NCI-H2171 treated with DMSO at 0.1 percent for 48 hours (cell line): ENCODE measurements at regions not wholly inside any gene's neighbourhood (a gene's known extent, or its start where the extent isn't known, plus 50 kb on each side); places are given as distances from the start of the nearest gene placed in this dataset.

ENCODE experiments used
- DNase-seq: peaks from one replicate; lab custom pipeline; 2025; lab: John Stamatoyannopoulos, UW

DNA sequence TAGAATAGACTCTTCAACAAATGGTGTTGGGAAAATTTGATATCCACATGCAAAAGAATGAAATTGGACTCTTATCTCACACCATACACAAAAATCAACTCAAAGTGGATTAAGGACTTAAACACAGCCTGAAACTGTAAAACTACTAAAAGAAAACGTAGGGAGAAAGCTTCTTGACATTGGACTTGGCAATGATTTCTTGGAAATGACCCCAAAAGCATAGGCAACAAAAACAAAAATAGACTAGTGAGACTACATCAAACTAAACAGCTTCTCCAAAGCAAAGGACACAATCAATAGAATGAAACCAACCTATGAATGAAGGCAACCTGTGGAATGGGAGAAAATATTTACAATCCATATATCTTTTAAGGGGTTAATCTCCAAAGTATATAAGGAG, 94.7 kb upstream of the INTU start:
- DNase-seq: no peak

DNA sequence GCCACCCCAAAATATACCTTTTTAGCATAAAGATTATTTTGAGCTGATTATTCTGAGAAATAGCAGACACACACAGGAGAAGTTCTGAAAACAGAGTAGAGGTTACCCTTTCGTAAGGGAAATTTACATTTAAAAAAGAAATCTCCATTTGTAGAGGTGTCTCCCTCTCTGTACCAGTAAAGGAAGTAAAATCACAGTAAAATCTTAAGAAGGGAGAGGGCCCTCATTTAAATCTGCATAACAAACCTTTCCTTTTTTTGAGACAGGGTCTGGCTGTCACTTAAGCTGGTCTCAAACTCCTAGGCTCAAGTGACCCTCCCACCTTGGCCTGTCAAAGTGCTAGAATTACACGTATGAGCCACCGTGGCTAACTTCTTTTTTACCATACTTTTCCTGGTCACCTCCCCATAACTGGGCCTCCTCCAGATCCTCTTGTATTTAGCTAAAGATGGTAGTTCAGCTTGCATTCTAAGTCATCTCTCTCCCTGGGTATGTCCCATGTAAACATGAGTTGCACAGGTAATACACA, 92.2 kb upstream of the INTU start:
- DNase-seq: no peak

DNA sequence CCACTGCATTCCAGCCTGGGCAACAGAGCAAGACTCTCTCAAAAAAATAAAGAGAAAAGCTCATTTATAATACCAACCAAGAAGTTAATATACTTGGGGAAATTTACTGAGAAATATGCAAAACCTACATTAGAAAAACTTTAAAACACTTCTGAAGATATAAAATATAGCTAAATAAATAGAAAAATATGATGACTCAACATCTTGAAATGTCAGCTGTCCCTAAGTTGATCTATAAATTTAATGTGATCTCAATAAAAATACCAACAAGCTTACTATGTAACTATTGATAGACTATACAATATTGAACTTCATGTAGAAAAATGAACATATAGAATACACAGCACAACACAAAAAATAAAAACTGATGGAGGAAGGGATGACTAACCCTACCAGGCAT, 87.5 kb upstream of the INTU start:
- no peak for DNase-seq

DNA sequence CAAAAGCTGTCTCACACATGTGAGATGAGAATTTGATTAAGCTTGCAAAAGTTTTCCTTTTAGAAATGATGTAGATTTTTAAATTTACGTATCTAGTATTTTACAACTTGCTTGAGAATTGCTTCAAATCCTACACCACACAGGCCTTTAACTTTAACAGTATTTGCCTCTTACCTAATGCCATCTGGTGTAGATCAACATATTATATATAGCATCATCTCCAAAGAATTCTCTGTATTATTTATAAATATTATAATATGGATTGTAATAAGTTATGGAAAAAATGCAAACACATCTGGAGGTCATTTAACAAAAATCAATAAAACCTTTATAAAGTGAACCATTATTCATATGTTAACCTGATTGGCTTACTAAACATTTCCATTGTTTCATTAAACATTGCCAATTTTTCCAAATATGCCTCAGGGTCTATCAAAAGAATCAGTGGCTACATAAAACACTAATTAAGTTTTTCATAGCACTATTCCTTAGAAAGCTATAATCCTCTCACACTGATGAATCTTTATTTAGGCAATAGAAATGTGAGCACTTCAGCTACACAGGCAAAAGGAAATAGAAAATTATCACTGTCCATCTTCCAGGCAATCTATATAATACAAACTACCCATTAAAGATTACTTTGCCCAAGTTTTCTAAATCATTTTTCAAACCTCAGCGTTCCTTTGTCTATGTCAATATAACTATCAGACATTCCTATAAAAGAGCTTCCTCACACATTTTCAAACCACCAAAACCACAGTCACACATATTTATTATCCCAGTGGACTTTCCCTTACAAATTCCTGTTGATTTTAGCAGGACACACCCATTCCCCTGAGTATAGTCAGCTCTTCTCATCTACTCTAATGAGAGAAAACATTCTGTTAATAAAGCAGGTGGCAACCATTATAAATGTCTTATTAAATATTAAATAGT, 83.5 kb upstream of the INTU start:
- no peak for DNase-seq

DNA sequence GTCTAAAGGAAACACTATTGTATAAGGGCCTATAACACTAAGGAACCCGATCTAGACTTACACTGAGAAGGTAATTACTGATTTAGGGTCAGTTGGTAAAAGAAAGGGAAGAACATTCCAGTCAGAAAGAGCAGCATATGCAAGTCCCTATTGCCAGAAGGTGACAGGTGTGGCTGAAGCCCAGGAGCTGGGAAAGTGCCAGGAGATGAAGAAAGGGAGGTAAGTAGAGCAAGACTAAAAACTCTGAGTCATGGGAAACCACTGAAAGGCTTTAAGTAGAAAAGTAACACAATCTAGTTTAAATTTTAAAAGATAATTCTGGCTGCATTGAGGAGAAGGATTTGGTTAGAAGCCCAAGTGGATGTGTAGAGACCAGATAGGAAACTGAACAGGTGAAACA, 77.7 kb upstream of the INTU start:
- peak; percentile 59 for DNase-seq

DNA sequence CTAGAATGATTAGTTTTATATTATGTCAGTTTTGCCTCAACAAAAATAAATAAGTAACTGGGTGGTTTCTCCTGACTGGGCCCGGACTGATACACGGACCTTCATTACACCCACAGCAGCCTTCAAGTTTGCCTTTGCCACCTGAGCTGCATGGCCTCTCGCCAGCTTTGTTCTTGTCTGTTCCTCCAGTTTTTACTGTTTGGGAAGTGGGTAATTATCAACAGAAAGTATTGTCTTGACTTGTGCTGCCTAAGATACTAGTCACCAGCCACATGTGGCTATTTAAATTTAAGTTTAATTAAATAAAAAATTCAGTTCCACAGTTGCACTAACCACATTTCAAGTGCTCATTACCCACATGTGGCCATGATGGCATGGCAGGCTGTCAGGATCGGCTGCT, 74.7 kb upstream of the INTU start:
- DNase-seq: no peak

DNA sequence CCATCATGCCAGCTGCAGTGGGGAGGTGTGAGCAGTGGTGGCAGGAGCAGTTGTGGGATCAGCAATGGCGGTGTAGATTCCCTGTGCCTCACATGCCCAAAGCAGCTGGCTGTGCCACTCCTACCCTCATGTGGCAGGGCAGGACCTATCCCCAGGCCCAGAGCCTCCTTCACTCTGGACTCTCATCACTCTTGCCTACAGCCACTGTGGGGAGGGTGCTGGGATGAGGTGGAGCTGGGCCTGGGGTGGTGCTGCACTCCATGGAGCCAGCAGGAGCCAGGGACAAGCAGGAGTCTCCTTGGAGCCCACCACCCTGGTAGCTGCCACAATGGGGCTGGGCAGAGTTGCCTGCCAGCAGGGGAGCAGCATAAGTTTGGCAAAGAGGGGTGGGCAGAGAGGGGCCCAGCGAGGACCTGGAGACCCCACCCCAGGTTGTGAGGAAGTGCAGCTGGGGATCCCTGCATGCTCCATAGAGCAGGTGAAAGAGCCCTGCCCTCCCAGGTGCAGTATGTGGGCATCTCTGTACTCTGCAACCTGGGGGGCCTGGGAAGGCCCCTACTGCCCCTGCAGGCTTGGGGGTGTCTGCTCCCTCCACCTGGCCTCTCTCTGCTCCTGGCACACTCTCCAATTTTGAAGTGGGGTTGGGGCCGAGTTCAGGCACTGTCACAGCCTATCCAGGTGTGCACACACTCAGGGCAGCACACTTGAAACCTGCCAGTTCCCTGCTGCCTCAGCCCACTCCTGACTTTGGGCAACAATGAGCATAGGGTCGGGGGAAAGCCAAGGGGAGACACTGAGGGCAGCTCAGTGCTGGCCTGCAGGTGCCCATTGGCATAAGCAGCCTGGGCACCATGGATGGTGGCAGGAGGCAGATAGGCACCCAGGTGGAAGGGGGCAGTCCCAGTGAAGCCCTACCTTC, 74.0 kb upstream of the INTU start:
- no peak for DNase-seq

DNA sequence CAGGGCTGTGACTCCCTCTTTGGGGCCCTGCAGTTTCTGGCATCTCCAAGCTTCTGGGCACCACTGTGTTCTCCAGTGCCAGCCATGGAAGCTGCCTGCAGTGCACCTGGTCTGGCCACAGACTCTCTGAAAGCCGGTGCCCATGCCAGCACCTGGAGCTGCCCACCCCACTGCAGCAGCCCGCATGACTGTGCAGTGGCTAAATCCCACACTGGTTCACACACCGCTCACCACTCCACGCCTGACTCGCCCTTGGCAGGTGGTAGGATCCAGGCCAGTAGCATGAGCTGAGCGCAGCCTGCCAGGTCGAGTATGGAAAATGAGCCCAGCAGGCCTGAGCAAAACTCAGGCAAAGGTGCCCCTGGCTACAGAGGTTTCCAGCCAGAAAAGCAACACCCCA, 72.8 kb upstream of the INTU start:
- DNase-seq: no peak

DNA sequence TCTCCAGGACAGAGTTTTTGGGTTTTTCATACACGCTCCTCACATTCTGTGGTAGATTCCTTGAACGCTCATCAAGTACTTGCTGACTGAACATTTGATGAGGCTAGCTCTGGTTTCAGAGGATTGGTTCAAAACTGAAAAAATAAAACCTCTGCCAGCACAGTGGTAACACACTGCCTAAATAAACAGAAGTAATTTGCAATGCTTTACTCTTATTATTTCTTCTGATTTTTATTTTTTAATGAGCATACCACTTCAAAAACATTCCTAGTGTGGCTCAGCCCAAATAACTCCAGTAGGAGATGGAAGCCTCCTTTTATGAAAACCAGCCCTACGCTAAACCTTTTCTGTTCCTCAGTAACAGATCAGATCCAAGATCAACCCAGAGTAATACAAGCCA, 72.0 kb upstream of the INTU start:
- no peak for DNase-seq

DNA sequence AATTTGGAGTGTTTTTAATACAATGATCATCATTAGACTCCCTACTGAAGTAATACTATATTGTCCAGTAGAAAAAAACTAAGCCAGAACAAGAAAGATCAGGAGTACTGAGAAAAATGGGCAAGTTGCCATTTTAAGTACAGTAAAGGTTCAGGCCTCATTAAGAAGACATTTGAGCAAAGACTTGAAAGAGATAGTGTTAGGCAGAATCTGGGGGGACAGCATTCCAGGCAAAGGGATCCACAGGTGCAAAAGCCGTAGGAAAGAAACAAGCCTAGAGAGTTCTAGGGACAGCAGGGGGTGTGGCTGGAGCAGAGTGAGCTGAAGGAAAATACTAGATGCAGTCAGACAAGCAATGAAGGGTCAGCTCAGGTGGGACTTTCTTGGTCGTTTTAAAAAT, 58.1 kb upstream of the INTU start:
- DNase-seq: no peak

DNA sequence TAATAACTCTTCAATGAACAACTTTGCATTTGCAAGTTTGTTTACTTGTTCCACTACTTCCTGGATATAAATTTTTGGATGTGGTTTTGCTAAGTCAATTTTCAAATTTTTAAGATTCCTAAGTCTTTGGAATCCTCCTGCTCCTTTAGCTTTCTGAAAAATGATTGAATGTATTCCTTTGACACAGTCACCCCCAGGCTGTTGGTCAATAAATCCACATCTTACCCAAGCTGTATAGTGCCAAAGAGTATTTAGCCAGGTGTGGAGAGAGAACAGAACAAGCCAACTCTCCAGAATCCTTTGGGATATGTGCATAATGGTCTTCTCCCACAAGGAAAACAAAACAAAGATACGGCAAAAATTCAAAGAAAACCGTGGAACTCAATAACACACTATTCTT, 56.9 kb upstream of the INTU start:
- DNase-seq: no peak

DNA sequence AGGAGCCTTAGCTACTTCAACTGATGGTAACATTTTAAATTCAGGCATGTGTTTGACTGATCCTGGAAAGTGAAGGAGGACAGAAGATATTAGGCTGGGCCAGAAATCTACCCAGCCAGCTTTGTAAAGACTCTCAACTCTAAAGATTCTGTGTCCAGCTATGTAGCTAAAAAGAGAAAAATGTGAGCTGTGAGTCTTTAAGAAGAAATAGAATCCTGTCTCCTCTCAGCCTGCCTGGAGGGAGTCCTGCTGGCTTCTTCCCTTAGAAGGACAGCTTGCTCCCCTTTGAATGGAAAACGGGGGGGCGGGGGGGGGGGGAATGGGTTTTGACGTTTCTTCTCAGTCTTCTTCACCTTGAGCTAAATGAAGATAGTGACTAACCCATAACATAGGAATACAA, 54.3 kb upstream of the INTU start:
- no peak for DNase-seq

DNA sequence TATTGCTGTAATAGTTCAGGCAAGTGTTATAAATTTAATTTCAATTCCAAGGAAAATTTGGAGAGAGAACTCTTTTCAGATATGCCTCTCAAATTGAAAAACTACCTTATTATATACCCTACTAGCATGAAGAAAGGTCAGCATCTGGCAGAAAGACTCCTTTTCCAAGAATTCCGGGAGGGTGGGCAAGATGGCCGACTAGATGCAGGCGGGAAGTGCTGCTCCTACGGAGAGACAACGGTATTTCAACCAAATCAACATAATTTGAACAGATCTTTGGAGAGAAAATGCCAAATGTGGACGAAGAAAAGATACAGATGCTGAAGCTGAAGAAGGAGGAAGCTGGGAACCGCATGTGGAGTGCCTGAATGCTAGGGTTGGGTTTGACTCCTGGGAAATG, 53.8 kb upstream of the INTU start:
- DNase-seq: no peak

DNA sequence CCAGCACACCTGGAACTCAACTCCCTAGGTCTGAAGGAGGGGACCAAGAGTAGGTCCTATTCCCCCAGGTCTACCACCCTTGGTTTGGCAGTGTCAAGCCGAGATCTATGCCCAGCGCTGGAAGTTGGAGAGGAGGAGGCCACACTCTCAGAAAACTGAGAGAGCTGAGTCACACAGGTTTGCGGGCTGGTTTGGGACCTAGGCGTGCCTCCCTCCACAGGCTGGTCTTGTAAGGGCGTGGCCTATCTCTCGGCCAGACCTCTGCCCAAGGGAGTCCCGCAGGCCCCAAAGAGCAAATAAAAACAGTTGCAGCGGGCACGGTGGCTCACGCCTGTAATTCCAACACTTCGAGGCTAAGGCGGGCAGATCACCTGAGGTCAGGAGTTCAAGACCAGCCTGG, 52.9 kb upstream of the INTU start:
- DNase-seq: no peak

DNA sequence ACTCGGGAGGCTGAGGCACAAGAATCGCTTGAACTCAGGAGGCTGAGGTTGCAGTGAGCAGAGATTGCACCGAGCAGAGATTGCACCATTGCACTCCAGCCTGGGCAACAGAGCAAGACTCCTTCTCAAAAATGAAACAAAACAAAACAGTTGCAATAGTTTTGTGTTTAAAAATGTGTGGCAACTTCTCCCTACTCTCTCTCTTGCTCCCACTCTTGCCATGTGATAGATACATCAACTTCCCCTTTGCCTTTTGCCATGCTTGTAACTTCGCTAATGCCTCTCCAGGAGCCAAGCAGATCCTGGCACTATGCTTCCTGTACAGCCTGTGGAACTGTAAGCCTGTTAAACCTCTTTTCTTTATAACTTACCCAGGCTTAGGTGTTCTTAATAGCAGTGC, 52.5 kb upstream of the INTU start:
- DNase-seq: no peak

DNA sequence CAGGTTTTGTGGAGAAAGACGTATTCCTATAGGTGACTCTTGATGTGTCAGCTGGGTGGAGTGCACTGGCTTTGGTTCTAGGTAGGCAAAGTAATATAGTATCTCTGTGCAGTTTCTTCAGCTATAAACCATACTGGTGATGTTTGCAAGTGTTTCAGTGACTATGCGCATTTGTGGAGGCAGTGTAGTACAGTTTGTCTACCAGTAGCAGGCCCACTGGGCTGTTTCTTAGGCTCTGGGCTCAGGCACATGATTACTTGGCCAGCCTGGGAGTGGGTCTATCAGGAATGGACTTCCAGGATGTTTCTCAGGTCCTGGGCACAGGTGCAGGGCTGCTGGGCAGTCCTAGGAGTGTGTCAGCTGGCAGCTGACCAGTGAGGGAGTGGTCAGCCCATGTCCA, 51.9 kb upstream of the INTU start:
- DNase-seq: no peak
